Daoy (cell line): ENCODE measurements at regions not wholly inside any gene's neighbourhood (a gene's known extent, or its start where the extent isn't known, plus 50 kb on each side); places are given as distances from the start of the nearest gene placed in this dataset.
"Not testable (repeated sequence)": the region's sequence is repeated elsewhere in the genome, so short reads cannot be mapped to it uniquely, and the experiment has no call there.

ENCODE experiments used
- DNase-seq: peaks from one replicate; pipeline ENCODE4 v3.0.0-alpha.2; 2015; ENCODE audit warnings: low read depth

- no peak for DNase-seq
These were observed 434.2 kb downstream of the SOX9 start for GRCh38 chr17:72555052-72555451.

- peak; percentile 76 for DNase-seq
These were observed 436.4 kb downstream of the SOX9 start for GRCh38 chr17:72556944-72557826.

DNA sequence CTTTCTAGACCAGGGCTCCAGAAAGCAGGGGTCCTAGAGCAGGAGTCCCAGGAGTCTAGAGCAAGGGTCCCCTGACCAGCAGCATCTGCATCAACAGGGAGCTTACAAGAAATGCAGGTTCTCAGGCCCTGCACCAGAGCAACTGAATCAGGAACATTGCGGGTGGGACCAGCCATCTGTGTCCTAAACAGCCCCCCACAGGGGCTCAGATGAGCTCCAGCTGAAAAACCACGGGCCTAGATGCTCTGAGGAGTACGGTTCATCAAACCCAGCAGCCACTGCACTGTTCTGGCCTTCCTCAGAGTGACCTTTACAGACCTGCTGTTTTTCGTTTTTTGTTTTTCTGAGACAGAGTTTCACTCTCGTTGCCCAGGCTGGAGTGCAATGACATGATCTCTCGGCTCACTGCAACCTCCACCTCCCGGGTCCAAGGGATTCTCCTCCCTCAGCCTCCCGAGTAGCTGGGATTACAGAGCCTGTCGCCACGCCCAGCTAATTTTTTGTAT lies 438.2 kb downstream of the SOX9 start:
- DNase-seq = no peak

GRCh38 chr17:72560303-72561247 lies 439.8 kb downstream of the SOX9 start:
- peak; percentile 74 for DNase-seq

GRCh38 chr17:72561266-72561665 lies 440.4 kb downstream of the SOX9 start:
- DNase-seq = no peak

- DNase-seq = no peak
These were observed 440.9 kb downstream of the SOX9 start for GRCh38 chr17:72561680-72562079.

DNA sequence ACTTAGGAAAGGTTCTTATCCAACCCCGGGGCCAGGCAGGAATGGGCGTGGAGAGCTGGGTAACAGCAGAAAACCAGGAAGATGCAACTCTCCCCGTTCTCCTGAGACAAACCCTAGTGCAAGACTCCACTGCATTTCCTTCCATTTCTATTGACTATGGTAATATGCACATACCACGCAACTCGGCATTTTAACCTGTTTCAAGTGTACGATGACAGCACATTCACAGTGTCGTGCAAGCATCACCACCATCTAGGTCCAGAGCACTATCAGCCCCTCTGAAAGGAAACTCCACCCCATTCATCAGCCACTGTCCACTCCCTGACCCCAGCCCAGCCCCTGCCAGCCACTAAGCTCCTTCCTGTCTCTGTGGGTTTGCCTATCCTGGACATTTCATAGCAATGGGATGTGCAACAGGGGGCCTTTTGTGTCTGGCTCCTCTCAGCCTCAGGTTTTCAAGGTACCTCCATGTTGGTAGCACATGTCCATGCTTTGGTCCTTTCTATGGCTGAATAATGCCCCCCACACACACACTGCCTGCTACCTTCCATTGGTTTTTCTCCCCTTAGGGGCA lies 441.9 kb downstream of the SOX9 start:
- no peak for DNase-seq

GRCh38 chr17:72563952-72564351 lies 443.1 kb downstream of the SOX9 start:
- no peak for DNase-seq

- DNase-seq = no peak
These were observed 444.2 kb downstream of the SOX9 start for GRCh38 chr17:72565006-72565405.

DNA sequence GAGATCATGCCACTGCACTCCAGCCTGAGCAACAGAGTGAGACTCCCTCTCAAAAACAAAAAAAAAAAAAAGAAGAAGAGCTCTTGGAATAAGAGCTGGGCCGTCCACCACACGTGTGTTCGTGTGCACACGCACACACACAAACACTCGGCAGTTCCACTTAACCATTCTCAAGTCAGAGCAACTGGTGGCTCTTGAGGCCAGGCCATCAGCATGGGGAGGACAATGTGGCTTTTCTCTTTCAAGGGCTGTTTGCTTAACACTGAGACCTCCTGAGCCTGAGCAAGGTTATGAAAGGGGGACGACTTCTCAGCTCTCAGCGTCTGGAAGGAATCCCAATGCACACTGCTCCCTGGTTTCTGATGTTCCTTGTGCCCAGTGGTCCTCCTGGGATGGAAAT lies 444.9 kb downstream of the SOX9 start:
- no peak for DNase-seq

DNA sequence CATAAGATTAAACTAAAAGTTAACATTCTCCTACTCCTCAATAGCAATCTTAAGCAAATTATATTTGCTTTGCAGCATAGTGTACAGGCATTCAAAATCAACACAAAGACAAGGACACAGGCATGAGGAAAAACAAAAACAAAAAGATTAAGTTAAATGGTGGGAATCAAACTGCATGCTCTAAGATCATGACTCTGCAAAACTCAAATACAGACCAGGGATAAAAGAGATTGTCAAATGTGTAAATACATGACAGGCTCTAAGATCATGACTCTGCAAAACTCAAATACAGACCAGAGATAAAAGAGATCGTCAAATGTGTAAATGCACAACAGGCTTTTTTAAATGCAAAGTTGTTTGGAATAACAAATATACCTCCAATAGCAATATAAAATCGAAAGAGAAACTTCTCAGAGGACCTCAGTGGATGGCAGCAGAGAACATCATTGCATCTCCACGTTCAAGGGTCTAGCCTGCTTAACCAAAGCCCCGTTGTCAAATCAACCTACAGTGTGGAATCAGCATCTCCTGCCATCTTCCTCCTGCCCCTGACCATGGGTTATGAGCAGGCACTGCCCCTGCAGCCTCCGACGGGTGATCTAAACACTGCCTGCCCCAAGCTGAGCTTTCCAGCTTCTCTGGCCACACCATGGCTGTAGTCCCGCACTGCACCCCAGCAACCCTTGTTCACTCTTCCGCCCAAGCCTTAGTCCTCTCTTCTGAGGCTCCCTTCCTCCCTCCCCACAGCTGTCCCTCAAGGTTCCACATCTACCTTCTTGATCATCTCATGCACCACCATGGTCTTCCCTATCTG lies 446.1 kb downstream of the SOX9 start:
- DNase-seq = no peak

DNA sequence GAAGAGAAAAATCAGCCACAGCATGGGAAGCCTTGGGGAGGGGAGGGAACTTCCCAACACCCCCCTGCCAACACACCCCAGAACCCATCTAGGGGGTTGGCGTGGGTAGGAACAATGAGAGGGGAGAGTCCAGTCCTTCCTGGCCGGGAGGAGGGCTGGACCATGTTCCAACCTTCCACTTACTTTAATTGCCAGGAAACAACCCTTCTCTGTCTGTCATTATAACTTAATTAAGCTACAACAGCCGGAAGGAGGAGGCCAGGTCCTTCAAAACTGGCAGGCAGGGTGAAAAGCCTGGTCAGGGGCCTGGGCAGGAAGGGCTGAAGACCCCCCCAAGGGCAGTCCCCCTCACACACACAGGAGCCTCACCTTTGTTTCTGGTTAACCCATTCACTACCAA lies 447.0 kb downstream of the SOX9 start:
- DNase-seq = no peak

GRCh38 chr17:72569148-72569946 lies 448.5 kb downstream of the SOX9 start:
- DNase-seq = no peak

- DNase-seq = no peak
These were observed 451.1 kb downstream of the SOX9 start for GRCh38 chr17:72571813-72572396.

DNA sequence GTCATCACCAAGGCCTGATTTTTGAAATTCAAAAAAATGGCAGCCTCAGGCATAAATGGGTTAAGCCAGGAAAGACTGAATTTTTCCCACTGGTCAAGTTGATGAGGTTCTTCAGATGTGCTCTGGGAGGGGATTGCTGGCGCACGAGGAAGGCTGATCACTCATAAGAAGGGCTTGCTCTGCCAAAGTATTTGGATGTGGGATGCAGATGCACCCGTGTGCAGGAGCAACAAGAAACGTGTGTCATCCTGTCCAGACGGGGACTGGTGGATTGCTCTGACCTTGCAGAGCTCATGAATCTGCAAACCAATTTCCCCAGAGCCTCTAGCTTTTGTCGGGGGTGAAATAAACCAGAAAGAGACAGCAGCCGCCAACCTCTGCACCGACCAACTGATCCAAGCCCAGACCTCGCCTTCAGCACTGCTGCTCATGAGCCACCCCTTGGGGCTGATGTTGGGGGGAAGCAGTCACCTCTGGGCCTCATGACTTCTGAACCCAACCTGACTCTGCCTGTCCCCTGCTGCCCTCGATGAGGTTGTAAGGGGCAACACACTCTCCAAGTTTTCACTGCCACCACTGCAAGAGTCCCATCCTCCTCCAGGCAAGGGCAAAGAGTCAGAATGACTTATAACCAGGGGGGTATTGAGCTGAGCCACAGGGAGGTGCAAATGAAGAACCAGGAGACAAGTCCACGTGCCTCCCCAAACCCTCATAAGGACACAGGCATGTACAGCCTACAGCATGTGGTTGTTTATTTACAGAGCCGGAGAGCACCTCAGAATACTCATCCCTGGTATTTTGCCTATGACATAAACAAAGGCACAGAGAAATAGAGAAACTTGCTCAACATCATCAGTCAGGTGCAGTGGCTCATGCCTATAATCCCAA lies 452.0 kb downstream of the SOX9 start:
- no peak for DNase-seq

DNA sequence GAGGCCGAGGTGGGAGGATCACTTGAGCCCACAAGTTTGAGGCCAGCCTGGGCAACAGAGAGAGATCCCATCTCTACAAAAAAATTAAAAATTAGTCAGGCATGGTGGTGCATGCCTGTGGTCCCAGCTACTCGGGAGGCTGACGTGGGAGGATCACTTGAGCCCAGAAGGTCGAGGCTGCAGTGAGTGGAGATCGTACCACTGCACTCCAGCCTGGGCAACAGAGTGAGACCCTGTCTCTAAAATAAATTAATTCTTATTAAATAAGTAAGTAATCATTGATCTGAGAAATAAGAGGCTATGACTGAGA lies 452.6 kb downstream of the SOX9 start:
- not testable (repeated sequence) for DNase-seq

DNA sequence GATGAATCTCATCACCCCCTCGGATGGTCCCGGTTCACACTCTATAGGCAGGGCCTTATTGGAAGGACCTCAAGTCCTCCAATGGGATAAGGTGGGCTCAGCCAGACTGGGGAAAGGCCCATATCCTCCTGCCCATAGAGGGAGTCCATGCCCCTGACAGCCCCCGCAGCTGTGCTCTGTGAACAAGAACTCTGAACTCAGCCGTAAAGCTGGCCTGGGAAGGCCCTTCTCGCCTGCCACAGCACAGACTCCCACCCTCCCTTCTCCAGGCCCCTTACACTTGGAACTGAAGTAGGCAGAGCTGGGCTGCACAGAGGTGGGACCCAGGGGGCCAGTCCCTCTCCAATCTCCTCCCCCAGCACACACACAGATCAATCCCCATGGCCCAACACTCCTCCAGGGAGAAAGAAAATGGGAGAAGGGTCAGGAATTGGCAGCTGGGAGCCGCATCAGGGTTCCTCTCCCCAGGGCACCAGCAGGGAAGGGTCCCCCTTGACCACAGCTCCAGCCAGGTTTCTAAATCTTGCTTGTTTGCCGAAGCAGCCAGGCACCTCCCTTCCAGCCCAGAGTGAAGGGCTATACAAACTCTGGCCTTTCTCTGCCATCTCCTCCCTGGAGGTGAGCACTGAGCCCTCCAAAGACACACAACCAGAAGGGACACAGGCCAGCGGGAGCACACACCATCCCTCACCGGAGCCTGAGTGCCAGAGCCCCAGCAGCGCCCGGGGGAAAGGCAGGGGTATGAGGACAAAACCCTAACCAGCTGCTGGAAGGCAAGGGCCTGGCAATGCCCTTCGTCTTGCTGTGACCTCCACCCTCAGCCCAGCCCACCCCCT lies 454.1 kb downstream of the SOX9 start:
- DNase-seq = no peak

- no peak for DNase-seq
These were observed 454.9 kb downstream of the SOX9 start for GRCh38 chr17:72575542-72576233.
